ENCODE measurements at regions not wholly inside any gene's neighbourhood (a gene's known extent, or its start where the extent isn't known, plus 50 kb on each side); places are given as distances from the start of the nearest gene placed in this dataset.

DNA sequence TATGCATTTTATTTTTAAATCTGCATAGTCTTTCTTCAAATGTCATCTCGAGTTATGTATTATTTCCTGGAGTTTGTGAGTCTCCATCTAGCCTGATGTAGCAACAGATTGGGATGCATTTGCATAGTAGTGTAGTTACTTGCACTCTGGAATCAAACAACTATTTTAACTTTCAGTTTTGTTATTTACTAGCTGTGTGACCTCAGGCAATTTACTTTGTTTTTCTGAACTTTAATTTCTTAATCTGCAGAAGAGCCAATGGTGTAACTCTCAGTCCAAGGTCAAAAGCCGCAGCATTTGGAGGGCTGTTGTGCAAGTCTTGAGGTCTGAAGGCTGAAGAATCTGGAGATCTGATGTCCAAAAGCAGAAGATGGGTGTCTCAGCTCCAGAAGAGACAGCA, 175.8 kb upstream of the SORCS1 start:
- no peaks in the 10 kb centered on the region for H4K20me1 ChIP-seq (ENCODE audit: insufficient read depth)
- H2AFZ ChIP-seq: no peak overlapping the region
- TF ChIP-seq, protein P1, sequence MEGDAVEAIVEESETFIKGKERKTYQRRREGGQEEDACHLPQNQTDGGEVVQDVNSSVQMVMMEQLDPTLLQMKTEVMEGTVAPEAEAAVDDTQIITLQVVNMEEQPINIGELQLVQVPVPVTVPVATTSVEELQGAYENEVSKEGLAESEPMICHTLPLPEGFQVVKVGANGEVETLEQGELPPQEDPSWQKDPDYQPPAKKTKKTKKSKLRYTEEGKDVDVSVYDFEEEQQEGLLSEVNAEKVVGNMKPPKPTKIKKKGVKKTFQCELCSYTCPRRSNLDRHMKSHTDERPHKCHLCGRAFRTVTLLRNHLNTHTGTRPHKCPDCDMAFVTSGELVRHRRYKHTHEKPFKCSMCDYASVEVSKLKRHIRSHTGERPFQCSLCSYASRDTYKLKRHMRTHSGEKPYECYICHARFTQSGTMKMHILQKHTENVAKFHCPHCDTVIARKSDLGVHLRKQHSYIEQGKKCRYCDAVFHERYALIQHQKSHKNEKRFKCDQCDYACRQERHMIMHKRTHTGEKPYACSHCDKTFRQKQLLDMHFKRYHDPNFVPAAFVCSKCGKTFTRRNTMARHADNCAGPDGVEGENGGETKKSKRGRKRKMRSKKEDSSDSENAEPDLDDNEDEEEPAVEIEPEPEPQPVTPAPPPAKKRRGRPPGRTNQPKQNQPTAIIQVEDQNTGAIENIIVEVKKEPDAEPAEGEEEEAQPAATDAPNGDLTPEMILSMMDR (conservative IDR thresholded peaks at IDR 0.05): no peak
- TF ChIP-seq EZH2 (IDR thresholded peaks at IDR 0.05; ENCODE audit: low read depth): no peak
- no peak for DNase-seq
- no peaks in the 10 kb centered on the region for H3K9me2 ChIP-seq (ENCODE audit: insufficient read depth)
- no peaks in the 10 kb centered on the region for H3K36me3 ChIP-seq (ENCODE audit: low read depth)
- H3K27ac ChIP-seq: no peak overlapping the region
- H3K27me3 ChIP-seq (ENCODE audit: insufficient read depth, low read depth): no peaks in the 10 kb centered on the region
- H3K4me1 ChIP-seq (replicated peaks; ENCODE audit: insufficient read depth): no peaks in the 10 kb centered on the region
- no peak overlapping the region for H3K4me2 ChIP-seq
- BruUV-seq (replicated peaks): no TSS peak
- ChIA-PET CTCF (no interaction called here), POLR2A (ENCODE audit: unreplicated experiment) (no interaction called here)
- no peaks in the 10 kb centered on the region for H3F3A ChIP-seq (ENCODE audit: insufficient read depth, low read depth)
- H3K9me3 ChIP-seq (ENCODE audit: insufficient read depth, low read depth): no peaks in the 10 kb centered on the region
- intact Hi-C loops (cut with micrococcal nuclease; ENCODE audit: unreplicated experiment): no loop called here
- H3K4me3 ChIP-seq: no peak overlapping the region
- H3K79me2 ChIP-seq (ENCODE audit: low read depth): no peaks in the 10 kb centered on the region

DNA sequence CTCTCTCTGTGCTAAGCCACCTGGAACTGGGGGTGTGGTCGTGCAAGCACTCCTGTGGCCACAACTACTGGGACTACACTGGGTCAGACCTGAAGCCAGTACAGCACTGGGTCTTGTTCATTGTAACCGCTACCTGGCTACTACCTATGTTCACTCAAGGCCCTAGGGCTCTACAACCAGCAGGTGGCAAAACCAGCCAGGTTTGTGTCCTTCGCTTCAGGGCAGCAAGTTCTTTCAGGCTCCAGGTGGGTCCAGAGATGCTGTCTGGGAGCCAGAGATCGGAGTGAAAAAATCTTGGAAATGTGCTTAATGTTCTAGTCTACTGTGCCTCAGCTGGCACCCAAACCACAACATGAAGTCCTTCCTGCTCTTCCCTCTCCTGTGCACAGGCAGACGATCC, 171.6 kb upstream of the SORCS1 start:
- Histone ChIP-seq H3K9me3 (ENCODE audit: insufficient read depth, low read depth) (no peaks in the 10 kb centered on the region), H3K9me2 (ENCODE audit: insufficient read depth) (no peaks in the 10 kb centered on the region), H3K36me3 (ENCODE audit: low read depth) (no peaks in the 10 kb centered on the region), H3F3A (ENCODE audit: insufficient read depth, low read depth) (no peaks in the 10 kb centered on the region), H3K4me2 (no peak overlapping the region), H3K27ac (no peak overlapping the region), H4K20me1 (ENCODE audit: insufficient read depth) (no peaks in the 10 kb centered on the region), H3K79me2 (ENCODE audit: low read depth) (no peaks in the 10 kb centered on the region), H3K27me3 (ENCODE audit: insufficient read depth, low read depth) (no peaks in the 10 kb centered on the region), H3K4me3 (no peak overlapping the region), H3K4me1 (replicated peaks; ENCODE audit: insufficient read depth) (no peaks in the 10 kb centered on the region), H2AFZ (no peak overlapping the region)
- ChIA-PET CTCF (no interaction called here), POLR2A (ENCODE audit: unreplicated experiment) (no interaction called here)
- no peak for DNase-seq
- TF ChIP-seq, protein P1 (conservative IDR thresholded peaks at IDR 0.05): no peak
- TF ChIP-seq EZH2 (IDR thresholded peaks at IDR 0.05; ENCODE audit: low read depth): no peak
- BruUV-seq (replicated peaks): no TSS peak
- intact Hi-C loops (cut with micrococcal nuclease; ENCODE audit: unreplicated experiment): no loop called here

DNA sequence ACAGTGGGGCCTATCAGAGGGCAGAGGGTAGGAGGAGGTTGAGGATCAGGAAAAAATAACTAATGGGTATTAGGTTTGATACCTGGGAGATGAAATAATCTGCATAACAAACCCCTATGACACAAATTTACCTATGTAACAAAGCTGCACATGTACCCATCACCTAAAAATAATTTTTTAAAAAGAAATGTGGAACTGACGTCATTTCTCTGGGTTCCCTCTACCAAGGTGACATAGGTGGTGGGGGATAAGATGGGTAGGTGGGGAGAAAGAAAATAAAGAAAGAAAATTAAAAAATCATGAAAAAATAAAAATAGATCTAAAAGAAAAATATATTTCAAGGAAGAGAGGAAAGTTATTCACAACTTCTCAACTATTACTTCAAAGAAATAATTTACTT, 153.1 kb upstream of the SORCS1 start:
- Histone ChIP-seq H3K4me3 (no peak overlapping the region), H3K9me3 (ENCODE audit: insufficient read depth, low read depth) (no peaks in the 10 kb centered on the region), H3K79me2 (ENCODE audit: low read depth) (no peaks in the 10 kb centered on the region), H3K36me3 (ENCODE audit: low read depth) (no peaks in the 10 kb centered on the region), H3F3A (ENCODE audit: insufficient read depth, low read depth) (no peaks in the 10 kb centered on the region), H3K4me1 (replicated peaks; ENCODE audit: insufficient read depth) (no peaks in the 10 kb centered on the region), H3K27ac (no peak overlapping the region), H3K4me2 (no peak overlapping the region), H2AFZ (no peak overlapping the region), H3K27me3 (ENCODE audit: insufficient read depth, low read depth) (no peaks in the 10 kb centered on the region), H3K9me2 (ENCODE audit: insufficient read depth) (no peaks in the 10 kb centered on the region), H4K20me1 (ENCODE audit: insufficient read depth) (no peaks in the 10 kb centered on the region)
- intact Hi-C loops (cut with micrococcal nuclease; ENCODE audit: unreplicated experiment): no loop called here
- DNase-seq: no peak
- no TSS peak for BruUV-seq (replicated peaks)
- TF ChIP-seq, protein P1 (conservative IDR thresholded peaks at IDR 0.05): no peak
- no peak for TF ChIP-seq EZH2 (IDR thresholded peaks at IDR 0.05; ENCODE audit: low read depth)
- POLR2A ChIA-PET (ENCODE audit: unreplicated experiment): no interaction called here
- CTCF ChIA-PET: no interaction called here

Data from PC-9 (cell line).